Caki2 (cell line): ENCODE measurements at regions not wholly inside any gene's neighbourhood (a gene's known extent, or its start where the extent isn't known, plus 50 kb on each side); places are given as distances from the start of the nearest gene placed in this dataset.
"Not testable (repeated sequence)": the region's sequence is repeated elsewhere in the genome, so short reads cannot be mapped to it uniquely, and the experiment has no call there.

Experiments used
- DNase-seq: peaks from one replicate; pipeline ENCODE4 v3.0.0-alpha.2; 2015; ENCODE audit warnings: low read depth
- in situ Hi-C: cut with HindIII; loops from 2 replicates; pipeline ENCODE4 v1.10.0; 2016; ENCODE audit warnings: low sequenced_read_pairs, low pct_unique_long_range_greater_than_20kb, mixed read lengths

DNA sequence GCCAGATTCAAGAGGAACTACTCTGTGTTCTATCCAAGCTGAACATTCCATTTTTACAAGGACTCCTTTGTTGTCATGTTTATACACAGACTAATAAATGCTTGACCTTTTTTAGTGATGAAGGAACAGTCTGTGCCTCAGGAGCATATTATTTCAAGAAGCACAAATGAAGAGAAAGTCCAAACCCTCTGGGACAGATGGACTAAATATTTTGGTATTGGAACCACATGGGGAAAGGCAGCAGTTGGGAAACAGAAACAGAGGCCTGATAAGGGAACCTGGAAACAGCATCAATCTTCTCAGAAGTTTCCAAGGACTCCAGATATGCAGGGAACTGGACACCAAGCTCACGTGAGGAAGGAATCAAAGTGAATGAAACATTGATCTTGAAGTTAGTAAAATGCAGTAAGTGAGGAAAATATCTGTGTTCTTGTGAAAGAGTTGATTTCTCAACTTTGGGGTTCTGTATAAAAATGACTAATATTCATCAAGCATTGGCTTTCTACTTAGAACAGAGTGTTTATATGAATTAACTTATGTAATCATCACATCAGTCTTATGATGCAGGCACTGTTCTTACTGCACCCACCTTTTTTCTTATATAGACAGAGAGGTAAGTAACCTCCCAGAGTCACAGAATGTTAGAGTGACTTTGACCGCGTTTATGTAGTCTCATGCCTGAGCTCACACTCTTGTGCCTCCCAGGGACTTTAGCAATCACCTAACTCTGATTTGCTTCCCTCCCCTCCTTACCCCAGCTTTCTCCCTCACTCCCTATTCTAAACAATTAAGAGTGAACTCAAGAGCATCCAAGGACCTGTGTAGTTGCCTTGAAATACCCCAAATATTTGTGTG, 148.9 kb upstream of the JADE1 start:
- no peak for DNase-seq
- in situ Hi-C loops = no loop called here

DNA sequence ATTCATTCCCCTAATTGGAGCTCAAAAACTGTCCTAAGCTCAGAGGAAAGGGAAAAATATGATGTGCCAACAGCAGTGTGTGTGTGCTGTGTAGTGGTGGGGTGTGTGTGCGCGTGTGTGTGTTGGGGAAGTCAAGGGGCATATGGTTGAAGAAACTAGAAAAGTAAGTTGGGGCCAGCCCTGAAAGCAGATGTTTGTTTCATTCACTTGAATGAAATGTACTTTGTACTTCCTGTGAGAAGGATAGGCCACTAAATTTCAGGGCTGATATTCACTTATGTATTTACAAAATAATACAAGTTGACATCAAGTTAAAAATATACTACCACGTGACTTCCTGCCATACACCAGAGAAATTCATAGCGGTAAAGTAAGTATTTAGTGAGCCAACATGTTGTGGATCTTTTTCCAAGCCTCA, 151.3 kb upstream of the JADE1 start:
- DNase-seq = no peak
- in situ Hi-C loops = no loop called here

DNA sequence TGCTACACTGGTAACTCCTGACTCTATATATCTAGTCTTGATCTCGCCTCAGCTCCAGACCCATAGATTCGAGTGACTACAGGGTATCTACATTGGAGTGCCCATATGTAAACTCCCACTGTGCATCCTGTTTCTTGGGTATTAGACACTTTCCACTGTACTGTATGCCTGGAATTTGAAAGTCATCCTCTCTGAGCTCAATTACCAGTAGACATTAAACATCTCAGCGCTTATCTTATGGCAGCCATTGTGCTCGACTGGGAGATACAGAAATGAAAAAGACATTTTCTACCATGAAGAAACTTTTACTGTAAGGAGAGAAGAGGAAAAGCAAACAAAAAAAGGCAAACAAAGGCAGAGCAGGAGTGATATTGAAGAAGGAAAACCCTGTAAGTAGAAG, 151.9 kb upstream of the JADE1 start:
- DNase-seq = no peak
- in situ Hi-C loops = no loop called here

DNA sequence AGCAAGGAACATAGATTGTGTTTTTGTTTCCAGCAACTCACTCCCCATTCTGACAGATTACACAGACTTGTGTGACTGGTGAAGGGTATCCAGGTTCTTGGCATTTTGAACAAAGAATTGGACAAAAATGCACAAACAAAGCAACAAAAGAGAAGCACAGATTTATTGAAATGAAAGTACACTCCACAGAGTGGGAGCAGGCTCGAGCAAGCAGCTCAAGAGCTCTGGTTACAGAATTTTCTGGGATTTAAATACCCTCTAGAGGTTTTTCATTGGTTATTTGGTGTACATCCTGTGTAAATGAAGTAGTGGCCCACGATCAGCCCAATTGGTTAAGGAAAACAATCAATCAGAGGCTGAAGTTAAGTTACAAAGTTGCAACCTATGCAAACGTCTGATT, 155.0 kb upstream of the JADE1 start:
- DNase-seq = no peak
- in situ Hi-C loops = no loop called here

DNA sequence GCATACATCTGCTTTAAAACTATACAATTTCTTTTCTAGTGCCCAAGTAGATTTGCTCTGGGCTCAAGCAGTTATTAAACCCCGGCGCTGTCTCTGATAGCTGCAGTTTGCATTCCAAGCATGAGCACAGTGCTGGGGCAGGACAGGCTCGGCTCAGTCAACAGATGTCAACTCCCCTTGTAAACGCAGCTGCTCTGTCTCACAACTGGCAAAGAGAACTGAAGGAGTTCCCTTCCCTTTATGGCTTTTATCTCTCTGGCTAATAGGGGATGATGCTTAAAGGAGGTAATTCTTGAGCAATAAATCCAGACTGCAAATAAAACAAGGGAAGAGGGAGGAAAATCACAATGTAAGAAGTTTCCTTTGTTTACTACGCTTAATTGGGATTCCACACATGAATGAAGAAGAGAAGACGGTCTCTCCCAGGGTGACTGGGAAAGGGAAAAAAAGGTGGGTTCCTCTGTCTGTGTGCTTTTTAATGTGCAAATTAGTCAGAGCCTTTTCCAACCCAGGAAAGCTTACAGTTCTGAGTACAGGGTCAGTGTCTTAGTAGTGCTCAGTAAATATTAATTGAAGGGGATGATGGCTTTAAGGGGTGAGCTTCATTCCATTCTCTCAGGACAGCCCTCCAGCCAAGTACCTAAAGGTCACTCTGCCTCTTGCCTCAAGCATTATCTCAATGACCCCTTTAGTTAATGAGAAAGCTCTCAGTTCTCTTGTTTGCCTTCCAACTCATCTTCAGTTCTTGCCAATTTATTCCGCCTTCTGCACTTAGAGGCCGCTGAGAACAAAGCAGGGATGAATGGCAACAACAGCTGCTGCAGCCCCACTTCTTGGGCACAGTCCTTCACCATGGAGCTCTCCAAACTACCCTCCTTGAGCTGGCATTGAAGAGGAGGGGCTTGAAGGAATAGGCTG, 155.7 kb upstream of the JADE1 start:
- DNase-seq = no peak
- in situ Hi-C loops = no loop called here

DNA sequence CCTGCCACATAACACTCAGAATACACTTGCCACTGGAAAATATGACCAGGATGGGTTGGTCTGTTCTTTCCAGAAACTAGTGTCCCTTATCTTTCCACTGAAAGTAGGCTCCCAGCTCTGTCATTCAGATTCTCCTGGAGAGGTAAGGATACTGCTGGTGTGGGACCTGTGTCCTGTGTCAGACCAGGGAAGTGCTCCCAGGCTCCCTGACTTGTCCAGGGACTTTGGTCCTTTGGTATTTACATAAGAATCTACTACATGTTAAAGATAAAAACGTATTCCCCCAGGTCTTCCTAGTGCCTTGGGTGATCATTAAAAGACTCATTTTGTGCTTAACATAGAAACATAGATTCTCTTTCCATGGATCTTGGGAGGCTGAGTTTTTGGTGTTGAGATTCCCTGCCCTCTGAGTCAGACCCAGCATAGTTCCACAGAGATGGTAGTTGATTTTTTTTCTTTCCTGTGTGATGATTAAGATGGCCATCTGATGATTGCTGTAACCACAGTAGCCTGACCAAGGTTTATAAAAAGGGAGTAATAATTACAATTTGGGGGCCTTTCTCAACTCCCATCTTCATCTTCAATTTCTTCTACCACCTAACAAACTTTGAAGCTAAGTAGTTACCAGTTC, 159.8 kb upstream of the JADE1 start:
- in situ Hi-C loops = no loop called here
- DNase-seq = no peak

DNA sequence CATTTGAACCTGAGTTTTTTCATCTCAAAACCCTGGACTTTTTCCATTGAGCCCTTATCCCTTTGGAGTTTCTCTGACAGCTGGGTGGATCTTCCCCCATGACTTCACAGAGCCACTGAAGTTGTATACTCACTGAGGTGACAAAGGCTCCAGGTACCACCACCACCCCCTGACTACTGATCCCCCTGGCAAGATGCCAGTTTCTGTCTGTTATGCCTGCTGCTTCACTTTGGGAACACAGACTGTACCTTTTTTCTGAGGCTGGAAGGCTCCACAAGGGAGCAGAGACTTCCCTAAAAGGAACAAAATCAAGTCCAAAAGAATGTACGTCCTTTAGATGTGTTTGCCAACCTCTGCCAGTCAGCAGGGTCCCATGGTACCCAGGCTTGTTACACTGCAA, 160.3 kb upstream of the JADE1 start:
- DNase-seq = no peak
- in situ Hi-C loops = no loop called here

DNA sequence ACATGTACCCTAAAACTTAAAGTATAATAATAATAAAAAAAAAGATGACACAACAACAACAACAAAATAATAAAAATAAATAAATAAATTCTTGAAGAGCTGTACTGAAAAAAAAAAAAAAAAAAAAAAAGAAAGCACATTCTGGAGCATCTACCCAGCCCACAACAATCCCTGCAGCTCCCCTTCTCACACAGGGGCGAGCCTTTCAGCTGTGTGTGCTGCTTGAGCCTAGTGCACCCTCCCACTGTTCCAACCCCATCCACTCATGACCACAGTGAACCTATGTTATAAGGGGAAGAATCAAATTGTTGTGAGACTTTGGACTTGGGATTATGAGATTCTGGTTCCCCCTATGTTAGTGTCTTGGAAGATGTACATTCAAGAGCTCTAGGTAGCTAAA, 161.5 kb upstream of the JADE1 start:
- no peak for DNase-seq
- in situ Hi-C loops = no loop called here

DNA sequence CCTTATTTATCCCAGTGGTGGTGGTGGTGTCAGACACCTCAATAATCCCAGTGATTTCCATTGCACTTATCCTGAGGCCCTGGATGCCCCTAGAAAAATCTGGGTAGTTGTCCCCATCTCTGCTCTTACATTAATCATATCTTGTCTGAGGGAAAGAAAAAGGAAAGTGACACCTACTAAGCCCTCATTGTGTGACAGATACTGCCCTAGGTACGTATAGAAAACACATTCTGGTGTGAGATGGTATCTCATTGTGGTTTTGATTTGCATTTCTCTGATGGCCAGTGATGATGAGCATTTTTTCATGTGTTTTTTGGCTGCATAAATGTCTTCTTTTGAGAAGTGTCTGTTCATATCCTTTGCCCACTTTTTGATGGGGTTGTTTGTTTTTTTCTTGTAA, 162.6 kb upstream of the JADE1 start:
- not testable (repeated sequence) for DNase-seq

DNA sequence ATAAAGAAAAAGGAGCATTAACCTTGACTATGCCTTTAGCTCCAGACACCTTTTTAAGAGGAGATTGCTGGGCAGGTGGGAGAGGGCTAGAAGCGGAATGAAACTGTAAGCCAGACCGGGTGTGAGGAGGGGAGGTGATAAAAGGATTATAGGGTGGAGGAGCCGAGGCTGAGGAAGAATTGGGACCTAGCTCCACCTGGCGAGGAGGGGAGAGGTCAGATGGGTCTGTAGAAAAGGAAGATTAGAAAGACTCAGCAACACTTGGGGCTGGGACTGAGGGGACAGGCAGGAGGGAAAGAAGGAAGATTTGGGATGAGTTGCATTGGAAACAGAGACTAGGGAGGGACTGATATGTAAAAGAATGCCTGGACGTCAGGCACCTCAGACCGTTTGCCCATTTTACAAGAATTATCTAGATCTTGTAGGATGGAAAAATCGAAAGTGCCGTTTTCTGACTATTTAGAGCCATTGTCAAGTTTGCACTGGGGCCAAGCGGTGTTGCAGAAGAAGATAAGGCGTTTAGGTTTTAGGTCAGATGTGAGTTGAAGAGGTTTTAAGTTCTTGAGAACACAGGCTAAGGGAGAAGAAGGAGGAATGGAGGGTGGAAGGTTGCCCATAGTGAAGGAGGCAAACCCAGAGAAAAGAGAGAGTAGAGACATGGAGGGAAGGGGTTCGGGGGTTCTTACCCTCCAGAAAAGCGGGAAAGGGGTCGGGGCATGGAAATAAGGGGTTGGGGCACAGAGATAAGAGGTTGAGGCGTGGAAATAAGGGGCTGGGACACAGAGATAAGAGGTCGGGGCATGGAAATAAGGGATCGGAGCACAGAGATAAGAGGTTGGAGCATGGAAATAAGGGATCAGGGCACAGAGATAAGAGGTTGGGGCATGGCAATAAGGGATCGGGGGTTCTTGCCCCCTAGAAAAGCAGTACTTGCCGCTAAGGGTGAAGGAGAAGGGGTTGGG, 164.5 kb upstream of the JADE1 start:
- in situ Hi-C loops, DNase-seq: not testable (repeated sequence)

More for the DNA sequence above, 162.6 kb upstream of the JADE1 start:
- in situ Hi-C loops = not testable (repeated sequence)

DNA sequence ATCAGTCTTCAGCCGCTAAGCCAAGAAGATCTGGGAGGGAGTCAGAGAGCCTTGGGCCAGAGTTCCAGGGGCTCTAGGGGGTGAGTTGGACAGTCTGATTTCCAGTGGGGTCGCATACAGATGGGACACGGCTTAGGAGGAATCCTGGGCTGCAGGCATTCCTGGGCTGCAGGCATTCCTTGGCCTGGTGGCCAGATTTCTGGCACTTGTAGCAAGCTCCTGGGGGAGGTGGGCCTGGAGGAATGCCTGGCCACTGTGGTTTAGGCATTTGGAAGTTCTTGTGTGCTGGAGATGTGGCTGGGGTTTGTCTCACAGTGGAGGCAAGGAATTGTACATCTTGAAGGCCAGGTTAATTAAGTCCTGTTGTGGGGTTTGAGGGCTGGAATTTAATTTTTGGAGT, 165.4 kb upstream of the JADE1 start:
- in situ Hi-C loops, DNase-seq: not testable (repeated sequence)

DNA sequence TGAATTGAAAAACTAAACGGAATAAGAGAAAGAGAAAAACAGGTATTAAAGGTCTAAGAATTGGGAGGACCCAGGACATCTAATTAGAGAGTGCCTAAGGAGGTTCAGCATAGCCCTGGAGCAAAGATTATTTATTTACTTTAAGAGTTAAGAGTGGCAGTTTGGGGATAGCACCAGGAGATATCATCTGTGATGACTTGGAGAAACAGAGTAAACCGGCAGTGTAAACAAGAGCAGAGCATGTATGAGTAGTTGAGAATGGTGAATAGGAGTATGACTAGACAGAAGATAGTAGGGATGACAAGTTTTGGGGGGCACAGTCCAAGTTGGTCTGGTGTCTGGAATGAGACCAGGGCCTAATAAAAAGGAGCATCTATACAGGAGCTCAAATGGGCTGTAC, 167.9 kb upstream of the JADE1 start:
- in situ Hi-C loops = not testable (repeated sequence)

DNA sequence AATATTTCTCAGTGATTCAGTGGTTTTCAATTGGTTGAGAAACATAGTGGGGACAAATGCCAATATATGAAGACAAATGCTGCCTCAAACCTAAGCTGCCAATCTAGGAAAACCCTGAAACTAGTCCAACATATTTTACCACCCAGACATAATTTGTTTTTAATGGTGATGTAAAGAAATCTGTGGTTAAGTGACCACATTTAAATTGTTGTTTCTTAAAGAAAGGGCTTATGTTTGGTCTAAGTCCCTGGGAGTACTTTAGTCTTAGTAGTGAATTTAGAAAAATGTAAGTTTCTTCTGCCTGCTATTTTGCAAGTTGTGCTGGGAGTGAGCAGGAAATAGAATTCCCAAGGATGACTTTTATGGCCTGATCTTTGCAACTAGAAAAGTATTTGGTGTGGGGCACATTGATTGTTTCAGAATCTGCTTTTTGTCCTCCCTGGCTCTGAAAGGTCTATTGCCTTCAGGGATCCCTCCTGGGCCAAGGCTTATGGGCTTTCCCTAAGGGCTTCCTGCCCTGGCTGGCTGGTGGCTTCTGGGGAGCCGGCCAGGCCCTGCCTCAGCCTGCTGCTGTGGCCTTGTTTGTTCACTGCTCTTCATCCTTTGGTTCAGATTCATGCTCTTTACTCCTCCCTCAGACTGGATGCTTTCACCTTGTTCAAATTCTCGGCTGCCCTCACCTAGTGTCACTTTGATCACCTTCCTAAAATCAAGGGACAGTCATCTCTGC, 169.8 kb upstream of the JADE1 start:
- DNase-seq = no peak
- in situ Hi-C loops = no loop called here

More for the DNA sequence above, 167.9 kb upstream of the JADE1 start:
- DNase-seq = not testable (repeated sequence)

DNA sequence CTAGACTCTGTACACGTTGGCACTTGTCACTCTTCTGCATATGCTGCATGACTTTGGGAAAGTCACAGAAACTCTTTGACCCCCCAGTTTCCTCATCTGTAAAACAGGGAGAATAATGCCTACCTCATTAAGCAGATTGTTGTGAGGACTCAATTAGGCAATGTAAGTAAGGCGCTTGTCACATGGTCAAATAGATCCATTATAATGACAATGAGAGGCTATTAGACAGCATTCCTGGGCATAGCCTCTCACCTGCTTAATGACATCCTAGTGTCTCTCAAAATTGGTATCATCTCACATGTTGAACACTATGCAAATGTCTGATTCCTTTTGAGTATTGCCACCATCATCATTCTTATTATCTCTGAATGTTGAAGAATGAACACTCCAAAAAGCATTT, 172.6 kb upstream of the JADE1 start:
- no peak for DNase-seq
- in situ Hi-C loops = no loop called here

DNA sequence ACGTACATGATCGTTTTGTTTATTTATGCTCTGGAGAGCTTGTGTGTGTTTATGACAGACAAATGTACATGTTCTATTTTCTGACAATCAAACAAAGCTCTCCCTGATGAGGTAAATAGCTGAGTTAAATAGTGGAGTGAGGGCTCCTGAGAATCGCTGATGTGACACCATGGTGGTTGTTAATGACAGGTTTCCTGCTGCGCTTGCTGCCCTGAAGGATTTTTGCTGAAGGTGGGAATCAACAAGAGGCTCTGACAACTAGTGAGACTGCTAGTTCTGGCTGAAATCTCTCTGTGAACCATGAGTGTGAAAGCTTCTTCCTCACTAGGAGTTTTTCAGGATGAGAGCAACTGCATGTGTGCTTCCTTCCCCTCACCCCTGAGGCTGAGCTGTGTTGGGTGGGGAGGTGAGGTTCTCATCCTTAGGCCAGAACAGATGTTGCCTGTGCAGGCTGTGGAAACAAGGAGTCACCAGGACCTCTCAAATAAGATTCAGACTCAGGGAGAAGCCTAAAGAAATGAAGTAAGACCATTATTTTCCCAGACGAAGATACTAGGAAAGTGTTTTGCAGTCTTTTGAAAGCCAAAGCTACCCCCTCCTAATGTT, 173.4 kb upstream of the JADE1 start:
- in situ Hi-C loops = no loop called here
- DNase-seq = no peak

DNA sequence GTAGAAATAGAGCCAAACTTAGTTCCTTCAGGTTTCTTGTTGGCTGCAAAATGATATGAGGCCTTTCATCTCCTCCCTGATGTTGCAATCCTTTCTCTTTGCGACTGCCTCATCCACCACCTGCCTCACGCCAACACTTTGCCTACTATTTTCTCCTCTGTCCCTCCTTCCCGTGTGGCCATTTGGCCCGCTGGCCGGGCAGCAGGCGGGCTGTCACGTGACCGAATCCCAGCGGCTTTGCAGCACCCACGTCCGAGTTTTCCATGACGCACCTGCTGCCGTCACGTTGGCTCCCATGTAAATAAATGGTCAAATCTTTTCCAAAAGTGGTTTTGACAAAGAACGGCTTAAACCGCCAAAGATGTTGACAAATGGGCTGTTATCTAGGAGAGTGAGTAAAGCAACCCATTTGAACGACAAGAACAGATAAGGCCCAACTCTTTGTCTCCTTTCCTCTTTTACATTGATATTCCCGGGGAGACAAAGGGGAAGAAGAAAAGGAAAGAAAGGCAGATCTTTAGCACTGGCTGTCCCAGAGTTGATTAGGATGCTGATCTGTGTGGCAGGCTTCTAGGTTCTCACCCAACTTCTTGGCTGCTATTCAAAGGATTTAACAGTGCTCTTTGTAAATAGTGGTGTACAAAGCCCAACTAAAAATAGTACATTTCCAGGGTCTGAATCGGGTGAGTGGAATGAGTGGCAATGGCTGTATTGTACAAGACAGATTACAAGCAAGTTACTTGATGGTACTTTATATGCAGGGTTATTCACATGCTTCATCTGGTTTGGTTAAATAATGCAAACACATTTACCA, 174.2 kb upstream of the JADE1 start:
- in situ Hi-C loops = no loop called here
- no peak for DNase-seq
